ENCODE measurements at regions not wholly inside any gene's neighbourhood (a gene's known extent, or its start where the extent isn't known, plus 50 kb on each side); places are given as distances from the start of the nearest gene placed in this dataset.
A peak's percentile ranks its signal among the peaks of the same experiment; 100 is the strongest.

DNA sequence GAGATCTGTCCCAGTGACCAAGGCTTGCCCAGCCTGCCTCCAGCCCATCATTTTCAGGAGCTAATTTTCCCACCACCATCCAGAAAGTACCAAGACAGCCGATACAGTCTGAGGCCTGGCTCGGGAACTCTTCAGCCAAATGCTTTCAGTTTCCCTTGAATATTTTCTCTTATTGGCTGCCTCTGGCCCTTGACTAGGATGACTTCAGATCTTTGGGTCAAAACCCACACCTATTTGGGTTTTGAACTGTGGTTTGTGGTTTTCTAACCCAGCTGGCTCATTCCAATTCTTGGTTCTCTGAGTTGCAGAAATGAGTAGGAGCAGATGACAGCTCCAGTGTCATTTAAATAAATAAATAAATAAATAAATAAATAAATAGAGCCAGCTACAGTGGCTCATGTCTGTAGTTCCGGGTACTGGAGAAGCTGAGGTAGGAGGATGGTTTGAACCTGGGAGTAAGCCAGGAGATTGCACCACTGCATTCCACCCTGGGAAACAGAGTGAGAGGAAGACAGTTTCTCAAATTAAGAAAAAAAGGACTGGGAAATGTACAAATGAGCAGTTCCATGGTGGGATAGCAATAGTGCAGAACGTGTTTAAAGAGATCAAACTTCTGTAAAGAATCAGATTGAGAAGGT lies 465.0 kb upstream of the SOX11 start:
- Histone ChIP-seq H3K4me1 (ENCODE audit: control insufficient read depth, insufficient read depth, low read length) (no peaks in the 10 kb centered on the region), H3K4me3 (ENCODE audit: low read depth, low read length) (no peak overlapping the region), H3K36me3 (ENCODE audit: control insufficient read depth in 2 of 2, insufficient read depth in 1 of 2, low read length in 2 of 2) (no peaks in the 10 kb centered on the region), H3K9me3 (ENCODE audit: control insufficient read depth, insufficient read depth, low read depth, low read length) (no peaks in the 10 kb centered on the region), H3K27ac (ENCODE audit: extremely low read depth, low read depth, low read length) (no peak overlapping the region)
- TF ChIP-seq ZNF707 (tag by site-specific recombination; IDR thresholded peaks at IDR 0.05) (no peak), ZNF426 (tag by site-specific recombination; IDR thresholded peaks at IDR 0.05) (peak; percentile 19; the same call in 1 of the 2 replicates)
- CTCF ChIA-PET: no interaction called here
- POLR2A ChIA-PET: no interaction called here

DNA sequence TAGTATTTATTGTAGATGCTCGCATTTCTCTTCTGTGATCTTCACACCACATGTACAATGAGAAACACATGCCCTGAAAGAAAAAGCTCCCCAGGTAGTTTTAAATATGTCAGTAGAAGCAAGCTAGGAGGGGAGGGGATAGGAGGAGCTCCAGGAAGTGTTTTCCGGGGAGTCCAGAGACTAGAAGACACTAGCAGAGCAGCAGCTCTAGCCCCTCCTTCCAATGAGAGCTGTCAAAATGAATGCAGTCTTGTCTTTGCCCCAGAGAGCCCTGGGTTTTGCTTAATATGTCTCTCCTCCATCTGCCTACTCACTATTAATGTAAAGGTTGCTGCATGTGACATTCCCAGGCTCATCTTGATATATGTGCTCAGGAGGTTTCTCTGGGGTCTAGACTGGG lies 462.6 kb upstream of the SOX11 start:
- Histone ChIP-seq H3K4me1 (ENCODE audit: control insufficient read depth, insufficient read depth, low read length) (no peaks in the 10 kb centered on the region), H3K9me3 (ENCODE audit: control insufficient read depth, insufficient read depth, low read depth, low read length) (no peaks in the 10 kb centered on the region), H3K36me3 (ENCODE audit: control insufficient read depth in 2 of 2, insufficient read depth in 1 of 2, low read length in 2 of 2) (no peaks in the 10 kb centered on the region), H3K4me3 (ENCODE audit: low read depth, low read length) (no peak overlapping the region), H3K27ac (ENCODE audit: extremely low read depth, low read depth, low read length) (no peak overlapping the region)
- ChIA-PET CTCF (no interaction called here), POLR2A (no interaction called here)
- no peak for TF ChIP-seq KLF1 (tag by site-specific recombination; IDR thresholded peaks at IDR 0.05)
- no peak for TF ChIP-seq GLIS1 (tag by site-specific recombination; IDR thresholded peaks at IDR 0.05)
- TF ChIP-seq, protein P1, sequence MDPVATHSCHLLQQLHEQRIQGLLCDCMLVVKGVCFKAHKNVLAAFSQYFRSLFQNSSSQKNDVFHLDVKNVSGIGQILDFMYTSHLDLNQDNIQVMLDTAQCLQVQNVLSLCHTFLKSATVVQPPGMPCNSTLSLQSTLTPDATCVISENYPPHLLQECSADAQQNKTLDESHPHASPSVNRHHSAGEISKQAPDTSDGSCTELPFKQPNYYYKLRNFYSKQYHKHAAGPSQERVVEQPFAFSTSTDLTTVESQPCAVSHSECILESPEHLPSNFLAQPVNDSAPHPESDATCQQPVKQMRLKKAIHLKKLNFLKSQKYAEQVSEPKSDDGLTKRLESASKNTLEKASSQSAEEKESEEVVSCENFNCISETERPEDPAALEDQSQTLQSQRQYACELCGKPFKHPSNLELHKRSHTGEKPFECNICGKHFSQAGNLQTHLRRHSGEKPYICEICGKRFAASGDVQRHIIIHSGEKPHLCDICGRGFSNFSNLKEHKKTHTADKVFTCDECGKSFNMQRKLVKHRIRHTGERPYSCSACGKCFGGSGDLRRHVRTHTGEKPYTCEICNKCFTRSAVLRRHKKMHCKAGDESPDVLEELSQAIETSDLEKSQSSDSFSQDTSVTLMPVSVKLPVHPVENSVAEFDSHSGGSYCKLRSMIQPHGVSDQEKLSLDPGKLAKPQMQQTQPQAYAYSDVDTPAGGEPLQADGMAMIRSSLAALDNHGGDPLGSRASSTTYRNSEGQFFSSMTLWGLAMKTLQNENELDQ (tag by site-specific recombination; IDR thresholded peaks at IDR 0.05; ENCODE audit: low read depth): no peak
- TF ChIP-seq ZNF248 (tag by site-specific recombination; IDR thresholded peaks at IDR 0.05): no peak
- TF ChIP-seq, protein P2, sequence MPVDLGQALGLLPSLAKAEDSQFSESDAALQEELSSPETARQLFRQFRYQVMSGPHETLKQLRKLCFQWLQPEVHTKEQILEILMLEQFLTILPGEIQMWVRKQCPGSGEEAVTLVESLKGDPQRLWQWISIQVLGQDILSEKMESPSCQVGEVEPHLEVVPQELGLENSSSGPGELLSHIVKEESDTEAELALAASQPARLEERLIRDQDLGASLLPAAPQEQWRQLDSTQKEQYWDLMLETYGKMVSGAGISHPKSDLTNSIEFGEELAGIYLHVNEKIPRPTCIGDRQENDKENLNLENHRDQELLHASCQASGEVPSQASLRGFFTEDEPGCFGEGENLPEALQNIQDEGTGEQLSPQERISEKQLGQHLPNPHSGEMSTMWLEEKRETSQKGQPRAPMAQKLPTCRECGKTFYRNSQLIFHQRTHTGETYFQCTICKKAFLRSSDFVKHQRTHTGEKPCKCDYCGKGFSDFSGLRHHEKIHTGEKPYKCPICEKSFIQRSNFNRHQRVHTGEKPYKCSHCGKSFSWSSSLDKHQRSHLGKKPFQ (tag by site-specific recombination; IDR thresholded peaks at IDR 0.05): no peak
- TF ChIP-seq ZNF112 (tag by site-specific recombination; IDR thresholded peaks at IDR 0.05): no peak
- TF ChIP-seq ZNF626 (tag by site-specific recombination; IDR thresholded peaks at IDR 0.05): no peak
- TF ChIP-seq, protein P3, sequence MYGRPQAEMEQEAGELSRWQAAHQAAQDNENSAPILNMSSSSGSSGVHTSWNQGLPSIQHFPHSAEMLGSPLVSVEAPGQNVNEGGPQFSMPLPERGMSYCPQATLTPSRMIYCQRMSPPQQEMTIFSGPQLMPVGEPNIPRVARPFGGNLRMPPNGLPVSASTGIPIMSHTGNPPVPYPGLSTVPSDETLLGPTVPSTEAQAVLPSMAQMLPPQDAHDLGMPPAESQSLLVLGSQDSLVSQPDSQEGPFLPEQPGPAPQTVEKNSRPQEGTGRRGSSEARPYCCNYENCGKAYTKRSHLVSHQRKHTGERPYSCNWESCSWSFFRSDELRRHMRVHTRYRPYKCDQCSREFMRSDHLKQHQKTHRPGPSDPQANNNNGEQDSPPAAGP (tag by site-specific recombination; IDR thresholded peaks at IDR 0.05): no peak
- TF ChIP-seq, protein P4, sequence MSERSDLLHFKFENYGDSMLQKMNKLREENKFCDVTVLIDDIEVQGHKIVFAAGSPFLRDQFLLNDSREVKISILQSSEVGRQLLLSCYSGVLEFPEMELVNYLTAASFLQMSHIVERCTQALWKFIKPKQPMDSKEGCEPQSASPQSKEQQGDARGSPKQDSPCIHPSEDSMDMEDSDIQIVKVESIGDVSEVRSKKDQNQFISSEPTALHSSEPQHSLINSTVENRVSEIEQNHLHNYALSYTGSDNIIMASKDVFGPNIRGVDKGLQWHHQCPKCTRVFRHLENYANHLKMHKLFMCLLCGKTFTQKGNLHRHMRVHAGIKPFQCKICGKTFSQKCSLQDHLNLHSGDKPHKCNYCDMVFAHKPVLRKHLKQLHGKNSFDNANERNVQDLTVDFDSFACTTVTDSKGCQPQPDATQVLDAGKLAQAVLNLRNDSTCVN (tag by site-specific recombination; optimal IDR thresholded peaks at IDR 0.05): no peak
- no peak for TF ChIP-seq ZNF155 (tag by site-specific recombination; IDR thresholded peaks at IDR 0.05)
- TF ChIP-seq ZNF239 (tag by site-specific recombination; IDR thresholded peaks at IDR 0.05): no peak
- TF ChIP-seq KLF10 (tag by site-specific recombination; IDR thresholded peaks at IDR 0.05): no peak
- TF ChIP-seq, protein P5, sequence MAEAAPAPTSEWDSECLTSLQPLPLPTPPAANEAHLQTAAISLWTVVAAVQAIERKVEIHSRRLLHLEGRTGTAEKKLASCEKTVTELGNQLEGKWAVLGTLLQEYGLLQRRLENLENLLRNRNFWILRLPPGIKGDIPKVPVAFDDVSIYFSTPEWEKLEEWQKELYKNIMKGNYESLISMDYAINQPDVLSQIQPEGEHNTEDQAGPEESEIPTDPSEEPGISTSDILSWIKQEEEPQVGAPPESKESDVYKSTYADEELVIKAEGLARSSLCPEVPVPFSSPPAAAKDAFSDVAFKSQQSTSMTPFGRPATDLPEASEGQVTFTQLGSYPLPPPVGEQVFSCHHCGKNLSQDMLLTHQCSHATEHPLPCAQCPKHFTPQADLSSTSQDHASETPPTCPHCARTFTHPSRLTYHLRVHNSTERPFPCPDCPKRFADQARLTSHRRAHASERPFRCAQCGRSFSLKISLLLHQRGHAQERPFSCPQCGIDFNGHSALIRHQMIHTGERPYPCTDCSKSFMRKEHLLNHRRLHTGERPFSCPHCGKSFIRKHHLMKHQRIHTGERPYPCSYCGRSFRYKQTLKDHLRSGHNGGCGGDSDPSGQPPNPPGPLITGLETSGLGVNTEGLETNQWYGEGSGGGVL (tag by site-specific recombination; IDR thresholded peaks at IDR 0.05): no peak
- no peak for TF ChIP-seq ZNF600 (tag by site-specific recombination; IDR thresholded peaks at IDR 0.05)
- TF ChIP-seq, protein P6, sequence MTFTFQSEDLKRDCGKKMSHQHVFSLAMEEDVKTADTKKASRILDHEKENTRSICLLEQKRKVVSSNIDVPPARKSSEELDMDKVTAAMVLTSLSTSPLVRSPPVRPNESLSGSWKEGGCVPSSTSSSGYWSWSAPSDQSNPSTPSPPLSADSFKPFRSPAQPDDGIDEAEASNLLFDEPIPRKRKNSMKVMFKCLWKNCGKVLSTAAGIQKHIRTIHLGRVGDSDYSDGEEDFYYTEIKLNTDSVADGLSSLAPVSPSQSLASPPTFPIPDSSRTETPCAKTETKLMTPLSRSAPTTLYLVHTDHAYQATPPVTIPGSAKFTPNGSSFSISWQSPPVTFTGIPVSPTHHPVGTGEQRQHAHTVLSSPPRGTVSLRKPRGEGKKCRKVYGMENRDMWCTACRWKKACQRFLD (tag by site-specific recombination; IDR thresholded peaks at IDR 0.05): no peak
- TF ChIP-seq, protein P7, sequence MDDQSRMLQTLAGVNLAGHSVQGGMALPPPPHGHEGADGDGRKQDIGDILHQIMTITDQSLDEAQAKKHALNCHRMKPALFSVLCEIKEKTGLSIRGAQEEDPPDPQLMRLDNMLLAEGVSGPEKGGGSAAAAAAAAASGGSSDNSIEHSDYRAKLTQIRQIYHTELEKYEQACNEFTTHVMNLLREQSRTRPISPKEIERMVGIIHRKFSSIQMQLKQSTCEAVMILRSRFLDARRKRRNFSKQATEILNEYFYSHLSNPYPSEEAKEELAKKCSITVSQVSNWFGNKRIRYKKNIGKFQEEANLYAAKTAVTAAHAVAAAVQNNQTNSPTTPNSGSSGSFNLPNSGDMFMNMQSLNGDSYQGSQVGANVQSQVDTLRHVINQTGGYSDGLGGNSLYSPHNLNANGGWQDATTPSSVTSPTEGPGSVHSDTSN (CRISPR knock-in tag; IDR thresholded peaks at IDR 0.05): no peak
- TF ChIP-seq ZNF23 (tag by site-specific recombination; IDR thresholded peaks at IDR 0.05; ENCODE audit: borderline replicate concordance): no peak
